Suprapubic skin (tissue), 4 donors: ENCODE measurements at regions not wholly inside any gene's neighbourhood (a gene's known extent, or its start where the extent isn't known, plus 50 kb on each side); places are given as distances from the start of the nearest gene placed in this dataset.

Experiments
- POLR2A ChIP-seq, 2 donors: fragments of 450-650 bp; IDR thresholded peaks; one replicate each; pipeline ENCODE4 v1.6.1; 2017; ENCODE audit warnings: antibody characterized with exemption in 2 of 2, mild to moderate bottlenecking in 2 of 2, moderate library complexity in 2 of 2
- POLR2AphosphoS5 ChIP-seq, 3 donors: sonication (generic); formaldehyde crosslinking; IDR thresholded peaks; one replicate each; pipeline ENCODE4 v1.6.1; 2017; ENCODE audit warnings: antibody characterized with exemption in 3 of 3
- TF ChIP-seq, protein P1 (sequence below), 2 donors: fragments of 200-600 bp in 1 of 2; fragments of 450-650 bp in 1 of 2; sonication (generic) in 1 of 2; IDR thresholded peaks; one replicate each; pipeline ENCODE4 v1.5.1; 2016 to 2019; ENCODE audit warnings: antibody characterized with exemption in 2 of 2, mild to moderate bottlenecking in 1 of 2, moderate library complexity in 1 of 2

DNA sequence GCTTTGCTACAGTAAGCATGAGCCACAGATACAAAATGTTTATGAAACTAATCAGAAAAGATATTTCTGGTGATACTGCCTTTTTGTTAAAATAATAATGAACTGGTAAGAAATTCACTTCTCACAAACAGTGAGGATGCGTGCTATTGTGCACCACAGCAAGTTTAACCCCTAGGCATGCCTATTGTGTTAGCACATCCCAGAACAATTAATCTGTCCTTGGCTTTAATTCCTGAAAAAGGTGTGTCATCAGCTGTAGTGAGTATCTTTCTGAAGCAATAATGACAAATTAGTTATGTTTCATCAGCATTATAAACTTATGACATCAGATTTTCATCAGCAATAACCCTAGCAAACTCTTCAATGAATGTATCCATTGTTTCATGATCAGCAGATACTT lies 1307.2 kb downstream of the EFNA5 start:
- TF ChIP-seq, protein P1, sequence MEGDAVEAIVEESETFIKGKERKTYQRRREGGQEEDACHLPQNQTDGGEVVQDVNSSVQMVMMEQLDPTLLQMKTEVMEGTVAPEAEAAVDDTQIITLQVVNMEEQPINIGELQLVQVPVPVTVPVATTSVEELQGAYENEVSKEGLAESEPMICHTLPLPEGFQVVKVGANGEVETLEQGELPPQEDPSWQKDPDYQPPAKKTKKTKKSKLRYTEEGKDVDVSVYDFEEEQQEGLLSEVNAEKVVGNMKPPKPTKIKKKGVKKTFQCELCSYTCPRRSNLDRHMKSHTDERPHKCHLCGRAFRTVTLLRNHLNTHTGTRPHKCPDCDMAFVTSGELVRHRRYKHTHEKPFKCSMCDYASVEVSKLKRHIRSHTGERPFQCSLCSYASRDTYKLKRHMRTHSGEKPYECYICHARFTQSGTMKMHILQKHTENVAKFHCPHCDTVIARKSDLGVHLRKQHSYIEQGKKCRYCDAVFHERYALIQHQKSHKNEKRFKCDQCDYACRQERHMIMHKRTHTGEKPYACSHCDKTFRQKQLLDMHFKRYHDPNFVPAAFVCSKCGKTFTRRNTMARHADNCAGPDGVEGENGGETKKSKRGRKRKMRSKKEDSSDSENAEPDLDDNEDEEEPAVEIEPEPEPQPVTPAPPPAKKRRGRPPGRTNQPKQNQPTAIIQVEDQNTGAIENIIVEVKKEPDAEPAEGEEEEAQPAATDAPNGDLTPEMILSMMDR (IDR thresholded peaks at IDR 0.05) = no peak
- TF ChIP-seq POLR2A (IDR thresholded peaks at IDR 0.05) (no peak), POLR2AphosphoS5 (IDR thresholded peaks at IDR 0.05) (no peak)
